ENCODE measurements at regions not wholly inside any gene's neighbourhood (a gene's known extent, or its start where the extent isn't known, plus 50 kb on each side); places are given as distances from the start of the nearest gene placed in this dataset.

GRCh38 chr9:135196474-135196873, 109.0 kb downstream of the OLFM1 start:
- DNase-seq, result no peak

GRCh38 chr9:135198144-135198543, 110.7 kb downstream of the OLFM1 start:
- no peak for DNase-seq

- DNase-seq, result no peak
Measured at GRCh38 chr9:135198586-135199285, 111.3 kb downstream of the OLFM1 start.

GRCh38 chr9:135199489-135199888, 112.0 kb downstream of the OLFM1 start:
- DNase-seq, result no peak

- no peak for DNase-seq
Measured at GRCh38 chr9:135201711-135202110, 114.2 kb downstream of the OLFM1 start.

- DNase-seq, result no peak
Measured at GRCh38 chr9:135204177-135204576, 116.7 kb downstream of the OLFM1 start.

- DNase-seq, result no peak
Measured at GRCh38 chr9:135209136-135209535, 121.7 kb downstream of the OLFM1 start.

GRCh38 chr9:135209852-135210251, 122.4 kb downstream of the OLFM1 start:
- DNase-seq, result no peak

- no peak for DNase-seq
Measured at GRCh38 chr9:135210676-135211523, 123.4 kb downstream of the OLFM1 start.

- no peak for DNase-seq
Measured at GRCh38 chr9:135211524-135211890, 124.0 kb downstream of the OLFM1 start.

- DNase-seq, result no peak
Measured at GRCh38 chr9:135212961-135213360, 125.5 kb downstream of the OLFM1 start.

GRCh38 chr9:135213566-135213965, 126.1 kb downstream of the OLFM1 start:
- DNase-seq, result peak; percentile 54

- no peak for DNase-seq
Measured at GRCh38 chr9:135214054-135214640, 126.7 kb downstream of the OLFM1 start.

- DNase-seq, result no peak
Measured at GRCh38 chr9:135214706-135215105, 127.2 kb downstream of the OLFM1 start.

GRCh38 chr9:135215571-135216161, 128.2 kb downstream of the OLFM1 start:
- DNase-seq, result peak; percentile 82

- no peak for DNase-seq
Measured at GRCh38 chr9:135216236-135216635, 128.8 kb downstream of the OLFM1 start.

GRCh38 chr9:135216791-135217441, 129.4 kb downstream of the OLFM1 start:
- peak; percentile 52 for DNase-seq

- DNase-seq, result no peak
Measured at GRCh38 chr9:135217836-135218235, 130.4 kb downstream of the OLFM1 start.

- peak; percentile 40 for DNase-seq
Measured at GRCh38 chr9:135218331-135219225, 131.1 kb downstream of the OLFM1 start.

- no peak for DNase-seq
Measured at GRCh38 chr9:135219676-135220600, 132.5 kb downstream of the OLFM1 start.

All from tongue (tissue), 1 donor.